CD4-positive, alpha-beta T cell treated with Interleukin-12 subunit alpha and Interleukin-12 subunit beta, for 1 hour (primary cell): ENCODE measurements at regions not wholly inside any gene's neighbourhood (a gene's known extent, or its start where the extent isn't known, plus 50 kb on each side); places are given as distances from the start of the nearest gene placed in this dataset.
"Not testable (repeated sequence)": the region's sequence is repeated elsewhere in the genome, so short reads cannot be mapped to it uniquely, and the experiment has no call there.

Experiments used
- DNase-seq: peaks from one replicate; pipeline ENCODE4 v3.0.0-alpha.2; 2020

GRCh38 chr3:153621953-153622352 lies 459.9 kb downstream of the RAP2B start:
- DNase-seq: peak; percentile 36

- no peak for DNase-seq
Observed at GRCh38 chr3:153623834-153624233, 461.8 kb downstream of the RAP2B start.

- DNase-seq: peak; percentile 37
Observed at GRCh38 chr3:153624310-153625030, 462.4 kb downstream of the RAP2B start.

- DNase-seq: no peak
Observed at GRCh38 chr3:153625506-153625905, 463.5 kb downstream of the RAP2B start.

- no peak for DNase-seq
Observed at GRCh38 chr3:153626158-153626557, 464.1 kb downstream of the RAP2B start.

- DNase-seq: peak; percentile 26
Observed at GRCh38 chr3:153628591-153628990, 466.6 kb downstream of the RAP2B start.

GRCh38 chr3:153629148-153629547 lies 467.1 kb downstream of the RAP2B start:
- no peak for DNase-seq

GRCh38 chr3:153631102-153631501 lies 469.1 kb downstream of the RAP2B start:
- DNase-seq: no peak

- DNase-seq: no peak
Observed at GRCh38 chr3:153631664-153632063, 469.6 kb downstream of the RAP2B start.

GRCh38 chr3:153633407-153633806 lies 471.4 kb downstream of the RAP2B start:
- no peak for DNase-seq

- no peak for DNase-seq
Observed at GRCh38 chr3:153634683-153635082, 472.7 kb downstream of the RAP2B start.

- DNase-seq: no peak
Observed at GRCh38 chr3:153639631-153640030, 477.6 kb downstream of the RAP2B start.

GRCh38 chr3:153640689-153641665 lies 479.0 kb downstream of the RAP2B start:
- no peak for DNase-seq

- not testable (repeated sequence) for DNase-seq
Observed at GRCh38 chr3:153642576-153642975, 478.6 kb upstream of the ARHGEF26 start.

GRCh38 chr3:153643471-153643870 lies 477.7 kb upstream of the ARHGEF26 start:
- peak; percentile 38 for DNase-seq

- DNase-seq: no peak
Observed at GRCh38 chr3:153649286-153649839, 471.8 kb upstream of the ARHGEF26 start.

GRCh38 chr3:153652076-153652475 lies 469.1 kb upstream of the ARHGEF26 start:
- DNase-seq: no peak

GRCh38 chr3:153657046-153657445 lies 464.1 kb upstream of the ARHGEF26 start:
- DNase-seq: no peak

GRCh38 chr3:153657461-153657860 lies 463.7 kb upstream of the ARHGEF26 start:
- no peak for DNase-seq

GRCh38 chr3:153658136-153658535 lies 463.1 kb upstream of the ARHGEF26 start:
- DNase-seq: no peak

GRCh38 chr3:153666991-153667740 lies 454.0 kb upstream of the ARHGEF26 start:
- no peak for DNase-seq

GRCh38 chr3:153669527-153669926 lies 451.7 kb upstream of the ARHGEF26 start:
- no peak for DNase-seq

GRCh38 chr3:153670577-153670976 lies 450.6 kb upstream of the ARHGEF26 start:
- DNase-seq: no peak
